HEK293 (cell line): ENCODE measurements at regions not wholly inside any gene's neighbourhood (a gene's known extent, or its start where the extent isn't known, plus 50 kb on each side); places are given as distances from the start of the nearest gene placed in this dataset.

Experiments
- BCL11A ChIP-seq: fragments of 450-650 bp; formaldehyde crosslinking; IDR thresholded peaks from 2 replicates; pipeline ENCODE4 v1.5.1; 2016; ENCODE audit warnings: low read depth, missing biosample characterization, missing genetic modification characterization
- GLI4 ChIP-seq: fragments of 450-650 bp; formaldehyde crosslinking; IDR thresholded peaks from 2 replicates; pipeline ENCODE4 v1.5.1; 2016; ENCODE audit warnings: missing biosample characterization, missing genetic modification characterization
- SETDB1 ChIP-seq: IDR thresholded peaks from one replicate; pipeline ENCODE4 v1.6.1; 2017; ENCODE audit warnings: mild to moderate bottlenecking, low read length, moderate library complexity, mixed read lengths; ENCODE audit not compliant: insufficient read length
- TCF7L2 ChIP-seq: IDR thresholded peaks from 2 replicates; pipeline ENCODE4 v1.6.1; 2011; ENCODE audit warnings: low read depth, mild to moderate bottlenecking, inconsistent platforms, low read length, moderate library complexity, borderline replicate concordance
- YY2 ChIP-seq: fragments of 450-650 bp; formaldehyde crosslinking; IDR thresholded peaks from 2 replicates; pipeline ENCODE4 v1.5.1; 2016; ENCODE audit warnings: missing biosample characterization, missing genetic modification characterization
- ZBTB20 ChIP-seq: fragments of 450-650 bp; formaldehyde crosslinking; IDR thresholded peaks from 2 replicates; pipeline ENCODE4 v1.5.1; 2016; ENCODE audit warnings: missing biosample characterization, missing genetic modification characterization
- ZFP41 ChIP-seq: fragments of 450-650 bp; formaldehyde crosslinking; IDR thresholded peaks from 2 replicates; pipeline ENCODE4 v1.5.1; 2016; ENCODE audit warnings: missing biosample characterization, missing genetic modification characterization, borderline replicate concordance
- ZNF248 ChIP-seq: fragments of 450-650 bp; formaldehyde crosslinking; IDR thresholded peaks from 2 replicates; pipeline ENCODE4 v1.5.1; 2017; ENCODE audit warnings: missing biosample characterization, missing genetic modification characterization
- ZNF274 ChIP-seq, 2 experiments: fragments of 200-500 bp in 1 of 2; fragments of 450-650 bp in 1 of 2; sonication (Bioruptor generic) in 1 of 2; formaldehyde crosslinking in 1 of 2; IDR thresholded peaks; 2 replicates each; pipeline versions ENCODE4 v1.5.1 to v1.6.1; 2014 to 2016; ENCODE audit warnings: borderline replicate concordance in 1 of 2, inconsistent platforms in 1 of 2, low read length in 1 of 2, missing biosample characterization in 1 of 2, missing genetic modification characterization in 1 of 2
- ZNF292 ChIP-seq: fragments of 450-650 bp; formaldehyde crosslinking; IDR thresholded peaks from 2 replicates; pipeline ENCODE4 v1.5.1; 2016; ENCODE audit warnings: low read depth, missing biosample characterization, missing genetic modification characterization, borderline replicate concordance
- ZNF830 ChIP-seq: fragments of 450-650 bp; IDR thresholded peaks from 2 replicates; pipeline ENCODE4 v1.5.0; 2018; ENCODE audit warnings: missing biosample characterization, missing genetic modification characterization, low read depth, mild to moderate bottlenecking, moderate library complexity
- TF ChIP-seq, protein P1 (sequence below): fragments of 450-650 bp; formaldehyde crosslinking; conservative IDR thresholded peaks from 2 replicates; pipeline ENCODE4 v1.5.1; 2016; ENCODE audit warnings: low read depth, missing biosample characterization, missing genetic modification characterization
- TF ChIP-seq, protein P2 (sequence below): fragments of 450-650 bp; formaldehyde crosslinking; IDR thresholded peaks from 2 replicates; pipeline ENCODE4 v1.5.1; 2016; ENCODE audit warnings: missing biosample characterization, missing genetic modification characterization
- TF ChIP-seq, protein P3 (sequence below): fragments of 450-650 bp; formaldehyde crosslinking; IDR thresholded peaks from 2 replicates; pipeline ENCODE4 v1.5.1; 2016; ENCODE audit warnings: missing biosample characterization, missing genetic modification characterization, borderline replicate concordance

DNA sequence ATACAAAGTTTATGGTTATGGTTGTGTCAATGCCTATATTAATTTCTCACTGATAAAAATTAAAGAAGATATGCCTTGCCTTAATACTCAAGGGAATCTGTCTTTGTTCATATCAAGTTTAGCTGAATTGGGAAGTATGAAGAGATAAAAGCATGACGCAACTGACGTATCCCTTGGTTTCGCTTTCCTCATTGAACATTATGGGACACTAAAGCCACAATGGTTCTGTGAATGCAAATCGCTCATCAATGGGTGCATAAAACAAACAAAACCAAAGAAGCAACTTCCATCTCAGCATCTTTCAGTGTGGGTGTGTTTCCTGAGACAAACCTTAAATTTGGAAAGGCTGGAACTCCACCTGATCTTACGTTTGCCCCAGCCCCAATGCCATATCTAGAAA, 108.2 kb downstream of the NPIPB5 start:
- TF ChIP-seq, protein P1, sequence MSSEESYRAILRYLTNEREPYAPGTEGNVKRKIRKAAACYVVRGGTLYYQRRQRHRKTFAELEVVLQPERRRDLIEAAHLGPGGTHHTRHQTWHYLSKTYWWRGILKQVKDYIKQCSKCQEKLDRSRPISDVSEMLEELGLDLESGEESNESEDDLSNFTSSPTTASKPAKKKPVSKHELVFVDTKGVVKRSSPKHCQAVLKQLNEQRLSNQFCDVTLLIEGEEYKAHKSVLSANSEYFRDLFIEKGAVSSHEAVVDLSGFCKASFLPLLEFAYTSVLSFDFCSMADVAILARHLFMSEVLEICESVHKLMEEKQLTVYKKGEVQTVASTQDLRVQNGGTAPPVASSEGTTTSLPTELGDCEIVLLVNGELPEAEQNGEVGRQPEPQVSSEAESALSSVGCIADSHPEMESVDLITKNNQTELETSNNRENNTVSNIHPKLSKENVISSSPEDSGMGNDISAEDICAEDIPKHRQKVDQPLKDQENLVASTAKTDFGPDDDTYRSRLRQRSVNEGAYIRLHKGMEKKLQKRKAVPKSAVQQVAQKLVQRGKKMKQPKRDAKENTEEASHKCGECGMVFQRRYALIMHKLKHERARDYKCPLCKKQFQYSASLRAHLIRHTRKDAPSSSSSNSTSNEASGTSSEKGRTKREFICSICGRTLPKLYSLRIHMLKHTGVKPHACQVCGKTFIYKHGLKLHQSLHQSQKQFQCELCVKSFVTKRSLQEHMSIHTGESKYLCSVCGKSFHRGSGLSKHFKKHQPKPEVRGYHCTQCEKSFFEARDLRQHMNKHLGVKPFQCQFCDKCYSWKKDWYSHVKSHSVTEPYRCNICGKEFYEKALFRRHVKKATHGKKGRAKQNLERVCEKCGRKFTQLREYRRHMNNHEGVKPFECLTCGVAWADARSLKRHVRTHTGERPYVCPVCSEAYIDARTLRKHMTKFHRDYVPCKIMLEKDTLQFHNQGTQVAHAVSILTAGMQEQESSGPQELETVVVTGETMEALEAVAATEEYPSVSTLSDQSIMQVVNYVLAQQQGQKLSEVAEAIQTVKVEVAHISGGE: no peak
- TF ChIP-seq, protein P2, sequence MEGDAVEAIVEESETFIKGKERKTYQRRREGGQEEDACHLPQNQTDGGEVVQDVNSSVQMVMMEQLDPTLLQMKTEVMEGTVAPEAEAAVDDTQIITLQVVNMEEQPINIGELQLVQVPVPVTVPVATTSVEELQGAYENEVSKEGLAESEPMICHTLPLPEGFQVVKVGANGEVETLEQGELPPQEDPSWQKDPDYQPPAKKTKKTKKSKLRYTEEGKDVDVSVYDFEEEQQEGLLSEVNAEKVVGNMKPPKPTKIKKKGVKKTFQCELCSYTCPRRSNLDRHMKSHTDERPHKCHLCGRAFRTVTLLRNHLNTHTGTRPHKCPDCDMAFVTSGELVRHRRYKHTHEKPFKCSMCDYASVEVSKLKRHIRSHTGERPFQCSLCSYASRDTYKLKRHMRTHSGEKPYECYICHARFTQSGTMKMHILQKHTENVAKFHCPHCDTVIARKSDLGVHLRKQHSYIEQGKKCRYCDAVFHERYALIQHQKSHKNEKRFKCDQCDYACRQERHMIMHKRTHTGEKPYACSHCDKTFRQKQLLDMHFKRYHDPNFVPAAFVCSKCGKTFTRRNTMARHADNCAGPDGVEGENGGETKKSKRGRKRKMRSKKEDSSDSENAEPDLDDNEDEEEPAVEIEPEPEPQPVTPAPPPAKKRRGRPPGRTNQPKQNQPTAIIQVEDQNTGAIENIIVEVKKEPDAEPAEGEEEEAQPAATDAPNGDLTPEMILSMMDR: no peak
- TF ChIP-seq ZNF292: no peak
- no peak for TF ChIP-seq ZNF274 (IDR thresholded peaks at IDR 0.05; ENCODE audit: low read length)
- TF ChIP-seq ZNF274 (tag by site-specific recombination; IDR thresholded peaks at IDR 0.05; ENCODE audit: borderline replicate concordance): no peak
- TF ChIP-seq GLI4: no peak
- TF ChIP-seq TCF7L2: no peak
- TF ChIP-seq, protein P3, sequence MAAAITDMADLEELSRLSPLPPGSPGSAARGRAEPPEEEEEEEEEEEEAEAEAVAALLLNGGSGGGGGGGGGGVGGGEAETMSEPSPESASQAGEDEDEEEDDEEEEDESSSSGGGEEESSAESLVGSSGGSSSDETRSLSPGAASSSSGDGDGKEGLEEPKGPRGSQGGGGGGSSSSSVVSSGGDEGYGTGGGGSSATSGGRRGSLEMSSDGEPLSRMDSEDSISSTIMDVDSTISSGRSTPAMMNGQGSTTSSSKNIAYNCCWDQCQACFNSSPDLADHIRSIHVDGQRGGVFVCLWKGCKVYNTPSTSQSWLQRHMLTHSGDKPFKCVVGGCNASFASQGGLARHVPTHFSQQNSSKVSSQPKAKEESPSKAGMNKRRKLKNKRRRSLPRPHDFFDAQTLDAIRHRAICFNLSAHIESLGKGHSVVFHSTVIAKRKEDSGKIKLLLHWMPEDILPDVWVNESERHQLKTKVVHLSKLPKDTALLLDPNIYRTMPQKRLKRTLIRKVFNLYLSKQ (tag by site-specific recombination): no peak
- TF ChIP-seq YY2 (tag by site-specific recombination): no peak
- no peak for TF ChIP-seq BCL11A
- no peak for TF ChIP-seq ZNF830 (tag by site-specific recombination)
- no peak for TF ChIP-seq ZNF248 (tag by site-specific recombination)
- no peak for TF ChIP-seq ZFP41 (tag by site-specific recombination)
- no peak for TF ChIP-seq ZBTB20 (tag by site-specific recombination)
- TF ChIP-seq SETDB1: no peak
